SK-N-MC (cell line): ENCODE measurements at regions not wholly inside any gene's neighbourhood (a gene's known extent, or its start where the extent isn't known, plus 50 kb on each side); places are given as distances from the start of the nearest gene placed in this dataset.
"Not testable (repeated sequence)": the region's sequence is repeated elsewhere in the genome, so short reads cannot be mapped to it uniquely, and the experiment has no call there.

Experiments used
- DNase-seq: peaks from one replicate; pipeline ENCODE4 v3.0.0-alpha.2; 2011; ENCODE audit warnings: low read depth, low spot score
- H3K27ac ChIP-seq: fragments of 200-600 bp; sonication (generic); 2 replicates; pipeline ENCODE4 v1.5.1; 2016; ENCODE audit warnings: mixed run types
- H3K36me3 ChIP-seq: fragments of 200-600 bp; sonication (generic); 2 replicates; pipeline ENCODE4 v1.6.1; 2017; ENCODE audit warnings: antibody characterized with exemption, low read length, mixed read lengths; ENCODE audit not compliant: insufficient read depth
- H3K4me3 ChIP-seq: fragments of 200-600 bp; sonication (generic); 2 replicates; pipeline ENCODE4 v1.5.1; 2016
- H3K9ac ChIP-seq: fragments of 200-600 bp; sonication (generic); 2 replicates; pipeline ENCODE4 v1.8.0; 2017; ENCODE audit warnings: mixed run types, mixed read lengths; ENCODE audit not compliant: insufficient read length
- H3K9me3 ChIP-seq: fragments of 200-600 bp; sonication (generic); 2 replicates; pipeline ENCODE4 v1.6.1; 2017; ENCODE audit warnings: low read depth, mild to moderate bottlenecking, antibody characterized with exemption, low read length, moderate library complexity, mixed read lengths
- EZH2 ChIP-seq: fragments of 200-600 bp; sonication (generic); IDR thresholded peaks from one replicate; pipeline ENCODE4 v1.6.1; 2017; ENCODE audit warnings: antibody characterized with exemption
- FOXP2 ChIP-seq: optimal IDR thresholded peaks from 2 replicates; pipeline ENCODE3; 2011; ENCODE audit warnings: mild to moderate bottlenecking, moderate library complexity; ENCODE audit not compliant: insufficient read depth; ENCODE audit errors: extremely low read length, control extremely low read depth
- POLR2AphosphoS5 ChIP-seq: IDR thresholded peaks from 2 replicates; pipeline ENCODE4 v1.6.1; 2012; ENCODE audit warnings: mild to moderate bottlenecking, low read depth, low read length, borderline replicate concordance

GRCh38 chr1:104212239-104212638, 462.5 kb downstream of the AMY1C start:
- no peak overlapping the region for H3K27ac ChIP-seq
- H3K4me3 ChIP-seq: no peak overlapping the region
- TF ChIP-seq POLR2AphosphoS5 (no peak), FOXP2 (no peak), EZH2 (no peak)
- no peaks in the 10 kb centered on the region for H3K9me3 ChIP-seq
- H3K9ac ChIP-seq: no peak overlapping the region
- no peak for DNase-seq
- no peaks in the 10 kb centered on the region for H3K36me3 ChIP-seq

GRCh38 chr1:104217395-104217986, 467.8 kb downstream of the AMY1C start:
- not testable (repeated sequence) for DNase-seq

GRCh38 chr1:104229860-104230259, 480.2 kb downstream of the AMY1C start:
- H3K9ac ChIP-seq: no peak overlapping the region
- TF ChIP-seq EZH2: no peak
- no peak for TF ChIP-seq POLR2AphosphoS5
- no peak for TF ChIP-seq FOXP2
- no peak for DNase-seq

More at GRCh38 chr1:104217395-104217986, 467.8 kb downstream of the AMY1C start:
- H3K9me3 ChIP-seq, H3K9ac ChIP-seq, H3K36me3 ChIP-seq, H3K4me3 ChIP-seq, H3K27ac ChIP-seq: not testable (repeated sequence)

GRCh38 chr1:104231676-104232075, 482.0 kb downstream of the AMY1C start:
- Histone ChIP-seq H3K9me3 (no peaks in the 10 kb centered on the region), H3K36me3 (no peaks in the 10 kb centered on the region), H3K4me3 (no peak overlapping the region), H3K27ac (no peak overlapping the region), H3K9ac (no peak overlapping the region)
- TF ChIP-seq POLR2AphosphoS5 (no peak), FOXP2 (no peak), EZH2 (no peak)
- no peak for DNase-seq

More at GRCh38 chr1:104229860-104230259, 480.2 kb downstream of the AMY1C start:
- no peak overlapping the region for H3K4me3 ChIP-seq
- H3K9me3 ChIP-seq: no peaks in the 10 kb centered on the region
- H3K27ac ChIP-seq: no peak overlapping the region
- no peaks in the 10 kb centered on the region for H3K36me3 ChIP-seq

- TF ChIP-seq EZH2: no peak
- TF ChIP-seq POLR2AphosphoS5: no peak
- no peak for TF ChIP-seq FOXP2
- Histone ChIP-seq H3K9ac (no peak overlapping the region), H3K27ac (no peak overlapping the region), H3K36me3 (no peaks in the 10 kb centered on the region), H3K4me3 (no peak overlapping the region), H3K9me3 (no peaks in the 10 kb centered on the region)
- no peak for DNase-seq
Observed at GRCh38 chr1:104235141-104235540, 485.4 kb downstream of the AMY1C start.

GRCh38 chr1:104238991-104239390, 489.3 kb downstream of the AMY1C start:
- Histone ChIP-seq H3K4me3 (no peak overlapping the region), H3K9me3 (no peaks in the 10 kb centered on the region), H3K27ac (no peak overlapping the region), H3K36me3 (no peaks in the 10 kb centered on the region), H3K9ac (no peak overlapping the region)
- no peak for TF ChIP-seq POLR2AphosphoS5
- TF ChIP-seq FOXP2: no peak
- no peak for TF ChIP-seq EZH2
- no peak for DNase-seq

GRCh38 chr1:104248385-104248784, 498.7 kb downstream of the AMY1C start:
- Histone ChIP-seq H3K36me3 (no peaks in the 10 kb centered on the region), H3K27ac (no peak overlapping the region), H3K9me3 (no peaks in the 10 kb centered on the region), H3K4me3 (no peak overlapping the region), H3K9ac (no peak overlapping the region)
- DNase-seq: no peak
- TF ChIP-seq POLR2AphosphoS5: no peak
- no peak for TF ChIP-seq EZH2

- Histone ChIP-seq H3K4me3 (no peak overlapping the region), H3K9me3 (no peaks in the 10 kb centered on the region), H3K27ac (no peak overlapping the region), H3K36me3 (no peaks in the 10 kb centered on the region), H3K9ac (no peak overlapping the region)
- DNase-seq: no peak
- TF ChIP-seq POLR2AphosphoS5 (no peak), FOXP2 (no peak), EZH2 (no peak)
Observed at GRCh38 chr1:104259481-104259880, 509.8 kb downstream of the AMY1C start.

GRCh38 chr1:104263110-104263509, 513.4 kb downstream of the AMY1C start:
- H3K27ac ChIP-seq, DNase-seq, H3K9ac ChIP-seq, H3K36me3 ChIP-seq, H3K9me3 ChIP-seq, H3K4me3 ChIP-seq: not testable (repeated sequence)
